GM21737 (cell line): ENCODE measurements at regions not wholly inside any gene's neighbourhood (a gene's known extent, or its start where the extent isn't known, plus 50 kb on each side); places are given as distances from the start of the nearest gene placed in this dataset.
A peak's percentile ranks its signal among the peaks of the same experiment; 100 is the strongest.
"Not testable (repeated sequence)": the region's sequence is repeated elsewhere in the genome, so short reads cannot be mapped to it uniquely, and the experiment has no call there.

Experiments used
- ATAC-seq: cut with Tn5 transposase; IDR thresholded peaks from one replicate; pipeline ENCODE4 v1.9.1; 2021; ENCODE audit warnings: mild to moderate bottlenecking, moderate library complexity; ENCODE audit not compliant: unreplicated experiment

DNA sequence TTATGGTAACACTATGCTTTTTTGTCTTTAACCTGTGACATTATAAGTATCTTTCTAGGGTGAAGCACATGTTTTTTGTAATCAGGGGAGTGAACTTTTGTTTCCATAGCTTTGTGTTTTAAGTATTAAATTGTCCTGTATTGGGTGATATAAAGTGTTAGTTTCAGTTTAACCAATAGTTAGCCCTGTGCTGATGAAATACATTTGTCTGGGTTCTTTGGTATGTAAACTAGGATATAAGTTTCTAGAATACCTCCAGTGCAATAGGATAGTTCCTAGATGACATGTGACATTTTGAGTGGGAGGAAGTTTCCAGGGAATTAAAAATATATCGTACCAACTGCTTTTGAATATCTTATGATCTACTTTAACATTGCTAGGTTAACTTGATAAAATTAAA is 611.0 kb upstream of the MARCKS start:
- no peak for ATAC-seq

DNA sequence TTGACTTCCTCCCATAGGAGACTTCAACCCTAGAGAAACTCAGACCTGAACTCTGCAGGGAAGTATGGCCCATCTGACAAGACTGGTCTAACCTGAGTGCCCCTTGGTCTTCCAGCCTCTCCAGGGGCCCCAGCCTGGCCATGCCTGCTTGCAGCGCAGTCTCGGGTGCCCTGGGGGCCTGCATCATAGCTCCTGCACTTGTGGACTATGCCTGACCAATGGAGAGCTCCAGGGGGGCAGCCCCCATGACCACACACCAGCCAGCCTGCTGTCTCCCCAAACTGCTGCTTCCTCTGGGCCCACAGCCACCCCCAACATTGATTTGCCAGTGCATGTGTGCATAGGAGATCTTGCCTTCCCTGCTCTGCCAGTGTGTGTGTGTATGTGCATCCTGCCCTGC is 608.6 kb upstream of the MARCKS start:
- no peak for ATAC-seq

DNA sequence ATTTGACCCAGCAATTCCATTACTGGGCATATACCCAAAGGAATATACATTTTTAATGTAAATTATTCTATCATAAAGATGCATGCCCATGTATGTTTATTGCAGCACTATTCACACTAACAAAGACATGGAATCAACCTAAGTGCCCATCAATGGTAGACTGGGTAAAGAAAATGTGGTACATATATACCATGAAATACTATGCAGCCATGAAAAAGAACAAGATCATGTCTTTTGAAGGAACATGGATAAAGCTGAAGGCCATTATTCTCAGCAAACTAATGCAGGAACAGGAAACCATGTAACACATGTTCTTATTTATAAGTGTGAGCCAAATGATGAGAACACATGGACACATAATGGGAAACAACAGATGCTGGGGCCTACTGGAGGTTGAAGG is 603.0 kb upstream of the MARCKS start:
- ATAC-seq: not testable (repeated sequence)

DNA sequence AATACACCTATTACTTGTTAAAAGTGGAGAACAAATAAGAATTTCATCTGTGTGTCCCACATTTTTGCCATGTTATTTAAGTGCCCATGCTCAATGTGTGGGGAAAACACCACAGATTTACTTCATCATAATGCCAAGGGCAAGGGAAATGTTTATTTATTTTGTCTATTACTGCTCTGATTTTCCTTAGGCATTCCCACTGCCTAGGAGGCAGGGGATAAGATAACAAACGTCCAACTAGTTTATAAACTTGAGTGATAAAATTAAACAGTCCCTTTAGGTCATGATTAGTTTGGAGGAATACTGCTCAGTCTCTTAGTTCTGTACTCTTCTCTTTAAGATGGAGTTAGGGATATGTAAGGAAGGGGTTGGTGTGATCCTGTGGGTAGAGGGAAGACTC is 598.4 kb upstream of the MARCKS start:
- no peak for ATAC-seq

DNA sequence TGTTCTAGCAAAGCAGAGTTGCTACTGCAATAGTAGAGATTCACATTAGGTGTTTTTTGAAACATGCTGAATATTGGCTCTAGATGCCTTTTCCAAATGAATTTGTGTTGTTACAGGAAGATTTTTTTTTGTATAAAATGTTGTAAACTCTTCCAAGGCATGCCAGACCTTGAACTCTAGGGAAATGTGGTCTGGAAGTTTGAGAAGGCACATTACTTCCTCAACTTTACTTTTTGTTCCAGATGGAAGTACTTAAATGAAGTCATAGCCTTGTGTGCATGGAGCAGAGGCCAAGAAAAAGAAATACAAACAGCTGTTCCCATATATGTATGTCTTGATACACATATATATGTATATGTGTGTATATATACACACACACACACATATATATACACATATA is 585.7 kb upstream of the MARCKS start:
- no peak for ATAC-seq

DNA sequence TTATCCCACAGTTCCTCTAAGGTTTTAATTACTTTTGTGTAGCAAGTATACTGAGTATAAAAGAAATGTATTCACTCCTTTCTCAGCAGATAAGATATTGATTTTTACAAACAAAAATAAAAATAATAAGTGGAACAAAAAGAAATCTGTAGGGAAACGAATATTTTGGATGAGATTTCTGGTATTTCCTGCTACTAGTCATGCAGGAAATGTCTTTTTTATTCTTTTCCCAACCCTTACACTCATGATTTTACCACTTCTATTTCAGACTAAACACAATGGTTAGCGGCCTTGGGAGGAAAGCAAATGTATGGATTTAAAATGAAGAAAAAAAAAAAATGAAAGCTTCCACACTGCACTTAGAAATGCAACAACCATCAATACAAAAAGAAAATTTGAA is 580.5 kb upstream of the MARCKS start:
- no peak for ATAC-seq

DNA sequence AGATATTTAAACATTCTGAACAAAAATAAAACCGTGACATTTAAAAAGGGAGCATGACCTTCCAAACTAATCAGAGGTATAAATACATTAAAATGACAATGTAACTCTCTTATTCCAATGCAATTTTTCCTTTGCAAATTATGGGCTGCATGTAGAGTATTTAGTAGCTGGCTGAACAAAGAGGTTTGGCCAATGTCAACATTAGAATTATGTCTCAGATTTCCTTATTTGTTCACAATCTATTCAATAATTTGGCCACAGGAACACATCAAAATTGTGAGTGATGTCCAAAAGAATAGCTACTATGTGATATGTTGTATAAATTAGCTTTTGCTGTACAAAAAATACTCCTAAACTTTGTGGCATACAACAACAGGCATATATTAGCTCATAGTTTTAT is 580.0 kb upstream of the MARCKS start:
- ATAC-seq: no peak

DNA sequence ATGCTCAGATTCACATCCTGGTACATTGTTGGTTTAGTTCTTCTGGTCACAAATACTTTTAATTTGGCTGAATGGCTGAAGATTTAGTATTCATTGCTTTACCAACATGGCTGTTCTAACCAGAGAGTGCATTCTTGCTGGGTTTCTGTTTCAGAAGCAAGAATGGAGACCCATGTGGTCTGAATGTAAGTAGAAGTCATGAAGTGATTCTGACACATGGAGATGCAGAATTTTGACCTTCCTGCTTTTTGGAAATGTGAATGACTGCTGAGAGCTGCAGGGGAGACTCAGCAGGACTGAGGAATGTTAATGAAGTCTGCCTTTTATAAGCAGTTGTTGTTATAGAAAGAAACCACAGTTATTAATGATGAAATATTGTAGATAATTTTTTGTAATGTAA is 576.1 kb upstream of the MARCKS start:
- no peak for ATAC-seq

DNA sequence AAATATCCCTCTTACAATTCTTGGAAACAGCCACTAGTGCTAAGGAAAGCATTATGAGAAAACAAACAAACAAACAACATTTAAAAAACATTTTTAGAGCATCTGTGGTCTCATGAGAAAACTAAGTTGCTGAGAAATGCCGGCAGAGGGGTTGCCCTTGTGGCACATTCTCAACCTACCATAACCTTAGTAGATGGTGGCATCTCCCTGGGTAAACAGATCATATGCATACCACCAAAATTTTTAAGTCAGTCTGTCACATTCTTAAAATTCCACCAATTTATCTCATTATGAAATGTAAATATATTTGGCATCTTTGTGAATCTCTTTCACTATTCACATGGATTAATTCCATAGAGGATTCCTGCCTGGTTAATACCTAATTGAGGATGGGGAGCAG is 575.7 kb upstream of the MARCKS start:
- ATAC-seq: no peak

DNA sequence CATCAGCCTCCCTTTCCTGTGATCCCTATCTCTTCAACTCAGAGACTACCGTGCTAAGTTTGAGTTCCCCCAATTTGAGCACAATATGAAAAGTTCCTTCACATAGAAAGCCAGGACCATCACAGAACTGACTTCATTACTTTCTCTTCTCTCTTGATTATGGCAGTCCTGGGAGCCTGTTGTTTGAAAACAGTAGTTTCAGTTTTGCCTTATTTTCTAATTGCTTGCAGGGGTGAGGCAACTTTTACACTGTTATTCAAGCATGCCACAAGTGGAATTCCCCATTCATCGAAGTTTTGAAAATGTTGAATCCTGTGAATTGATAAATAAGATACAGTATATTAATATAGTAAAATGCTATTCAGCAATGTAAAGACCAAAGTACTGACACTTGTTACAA is 569.7 kb upstream of the MARCKS start:
- no peak for ATAC-seq

DNA sequence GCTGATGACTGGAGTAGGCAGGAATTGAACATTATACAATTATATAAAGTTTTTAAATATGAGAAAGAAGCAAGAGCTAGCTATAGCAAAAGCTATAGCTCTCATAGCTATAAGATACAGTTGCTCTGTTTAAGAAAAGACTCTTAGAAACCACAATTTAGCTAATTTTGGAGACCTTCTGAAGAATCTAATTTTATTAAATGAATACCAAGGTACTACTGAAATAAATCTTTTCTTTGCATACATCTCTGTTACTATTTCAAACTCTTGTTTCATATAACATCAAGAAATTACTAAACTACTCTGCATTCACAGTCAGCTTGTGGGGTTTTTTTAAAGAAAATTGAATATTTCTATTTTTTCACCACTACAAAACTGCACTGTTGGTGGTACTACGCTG is 568.7 kb upstream of the MARCKS start:
- ATAC-seq: no peak

DNA sequence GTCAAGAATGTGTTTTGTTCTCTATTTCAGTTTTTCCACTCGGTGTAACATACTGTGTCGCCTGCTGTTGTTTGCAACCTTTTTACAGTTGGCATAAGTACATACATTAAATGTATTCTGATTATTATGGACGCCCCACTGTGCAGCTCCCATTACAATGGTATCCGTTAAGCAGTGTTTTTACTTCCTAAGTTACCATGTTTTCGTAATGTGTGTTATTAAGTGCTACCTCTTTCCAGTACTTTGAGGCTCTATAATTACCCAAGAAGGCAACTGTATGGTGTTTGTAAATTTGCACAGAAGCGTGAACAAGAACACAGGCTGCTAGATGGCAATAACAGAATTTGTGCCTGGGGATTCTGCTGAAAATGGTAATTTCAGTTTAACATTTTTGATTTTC is 568.0 kb upstream of the MARCKS start:
- ATAC-seq: no peak

DNA sequence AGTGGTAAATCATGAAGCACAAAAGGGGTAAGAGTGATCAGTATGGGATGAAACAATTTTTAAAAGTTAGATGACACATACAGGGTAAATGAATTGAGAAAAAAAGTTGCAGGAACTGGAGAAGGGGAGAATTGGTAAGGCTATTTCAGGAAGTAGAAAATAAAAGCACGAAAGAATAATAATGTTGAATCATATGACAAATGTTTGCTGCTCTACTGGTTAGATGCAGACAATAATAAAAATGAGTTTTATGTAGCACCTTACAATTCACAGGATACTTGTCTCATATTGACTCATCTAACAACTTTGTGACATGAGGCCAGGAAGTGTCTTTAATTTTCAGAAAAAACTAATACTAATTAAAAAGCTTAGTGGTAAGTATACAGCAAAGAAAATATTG is 566.5 kb upstream of the MARCKS start:
- ATAC-seq: no peak

DNA sequence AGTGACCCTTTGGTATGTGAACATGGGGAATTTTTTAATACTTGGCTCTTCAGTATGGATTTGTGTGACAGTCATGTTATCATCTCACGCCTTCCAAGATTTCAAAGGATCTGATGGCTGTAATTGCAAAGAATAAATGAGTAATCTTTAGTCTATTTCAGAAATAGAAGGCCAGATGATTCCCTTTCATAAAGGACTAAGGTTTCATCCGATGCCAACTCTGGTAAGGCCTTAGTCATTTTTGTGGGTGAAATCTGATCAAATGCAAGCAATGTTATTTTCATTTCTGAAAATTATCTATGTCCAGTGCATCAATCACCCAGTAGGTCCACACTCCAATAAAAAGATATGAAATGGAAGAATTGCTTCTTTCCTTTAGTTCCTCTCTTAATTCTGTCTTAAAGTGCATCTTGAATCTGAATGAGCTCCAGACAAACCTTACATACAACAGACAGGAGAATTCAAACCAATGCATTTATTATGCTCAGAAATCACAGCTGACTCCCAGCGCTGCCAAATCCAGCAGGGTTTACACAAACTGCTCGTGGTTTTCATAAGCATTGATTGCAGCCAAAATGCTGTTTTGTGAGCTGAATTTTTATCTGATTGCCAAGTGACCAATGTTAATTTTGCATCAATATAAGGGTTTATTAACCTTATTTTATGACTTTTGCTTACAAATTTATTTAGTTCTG is 565.2 kb upstream of the MARCKS start:
- no peak for ATAC-seq

DNA sequence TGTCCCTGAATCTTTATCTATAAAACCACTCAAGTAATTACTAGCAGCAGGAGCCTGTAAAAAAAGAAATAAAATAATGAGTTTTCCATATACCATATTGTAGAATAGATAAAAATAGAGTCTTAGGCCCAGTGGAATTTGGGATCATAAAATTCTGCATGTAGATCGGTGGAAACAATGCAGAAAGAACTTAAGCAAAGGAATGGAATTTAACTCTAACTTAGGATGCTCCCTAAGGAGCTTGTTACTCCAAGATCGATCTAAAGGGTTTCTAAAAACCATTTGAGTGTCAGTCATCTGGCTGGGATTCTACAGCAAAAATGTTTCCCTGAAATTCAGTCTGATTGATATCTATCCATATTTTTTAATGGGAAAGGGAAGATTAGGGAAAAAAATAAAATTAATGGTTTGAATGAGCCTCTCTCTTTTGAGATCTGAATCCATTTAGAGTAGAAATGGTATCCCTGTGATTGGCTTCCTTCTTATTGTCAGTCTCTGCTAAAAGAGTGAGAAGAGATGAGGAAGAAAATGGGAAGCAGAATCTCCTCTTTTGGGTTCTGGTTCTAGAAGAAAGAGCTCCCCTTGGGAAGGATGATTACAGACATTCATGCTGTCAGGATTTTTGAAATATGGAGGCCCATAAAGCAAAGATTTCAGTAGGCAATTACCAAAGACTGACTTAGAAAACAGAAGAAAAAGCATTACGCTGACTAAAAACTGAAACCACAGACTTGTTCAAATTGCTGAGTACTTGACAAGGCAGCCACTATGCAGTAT is 564.3 kb upstream of the MARCKS start:
- peak; percentile 65 for ATAC-seq

DNA sequence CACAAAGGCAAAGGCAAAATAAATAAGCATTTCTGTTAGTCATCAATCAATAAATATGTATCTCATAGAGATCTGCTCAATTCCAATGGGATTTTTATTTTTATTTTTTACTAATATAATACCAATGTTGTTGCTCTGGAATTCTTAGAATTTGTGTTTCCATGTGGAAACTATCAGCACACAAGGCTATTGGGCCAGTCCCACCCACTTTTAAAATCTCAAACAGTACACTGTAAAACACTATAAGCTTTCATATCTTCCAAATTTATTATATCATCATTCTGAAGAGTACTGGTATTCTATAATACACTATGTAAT is 563.8 kb upstream of the MARCKS start:
- no peak for ATAC-seq

DNA sequence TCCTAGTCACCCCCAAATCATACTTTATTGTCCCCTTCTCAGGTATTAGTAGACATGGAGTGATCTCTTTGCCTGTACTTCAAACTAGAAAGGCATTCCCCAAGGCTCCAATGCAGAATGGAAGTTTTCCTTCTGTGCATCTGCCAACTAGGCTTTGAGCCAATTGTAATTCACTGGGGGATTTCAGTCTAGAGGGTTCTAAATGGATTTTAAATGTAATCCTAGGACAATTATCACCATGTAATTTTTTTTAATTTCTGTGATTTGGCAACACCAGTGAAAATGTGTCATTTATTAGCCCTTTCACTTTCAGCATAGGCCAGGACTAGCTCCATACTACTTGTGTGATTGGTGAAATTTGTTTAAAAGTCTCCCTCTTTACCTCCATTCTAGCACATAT is 557.6 kb upstream of the MARCKS start:
- ATAC-seq: no peak

DNA sequence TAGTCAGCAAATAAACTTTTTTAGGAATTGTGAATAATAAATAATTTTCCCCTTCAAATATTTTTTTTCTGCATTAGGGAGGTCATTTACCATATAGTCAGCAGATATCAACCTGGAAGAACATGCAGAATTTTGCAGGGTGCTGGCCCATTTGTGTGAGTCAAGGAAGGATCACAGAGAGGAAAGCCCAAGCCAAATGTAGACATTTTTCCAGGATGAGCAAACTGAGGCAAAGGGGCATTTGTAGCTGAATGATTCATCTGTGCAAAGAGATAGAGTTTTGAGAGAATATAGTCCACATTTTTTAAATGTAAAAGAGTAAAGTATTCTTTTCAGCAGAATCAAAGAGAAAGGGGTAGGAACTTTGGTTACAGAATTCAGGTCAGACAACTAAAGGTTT is 555.5 kb upstream of the MARCKS start:
- ATAC-seq: no peak

DNA sequence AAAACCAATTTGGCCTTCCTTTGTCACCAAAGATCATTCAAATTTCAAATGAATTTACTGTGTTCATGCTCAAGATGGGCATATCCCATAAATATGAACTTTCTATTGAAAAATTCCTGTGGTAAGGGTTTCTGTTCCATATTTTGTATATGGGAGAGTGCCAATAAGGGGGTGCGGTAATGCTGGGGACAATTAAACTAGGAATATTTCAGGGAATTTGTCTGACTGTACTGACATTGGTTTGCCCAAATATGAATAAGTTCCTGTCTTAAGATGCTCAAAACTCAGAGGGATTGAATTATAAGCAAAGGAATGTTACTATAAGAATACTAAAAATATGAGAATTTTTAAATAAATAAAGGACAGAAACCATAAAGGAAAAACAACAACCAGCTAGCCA is 553.0 kb upstream of the MARCKS start:
- no peak for ATAC-seq

DNA sequence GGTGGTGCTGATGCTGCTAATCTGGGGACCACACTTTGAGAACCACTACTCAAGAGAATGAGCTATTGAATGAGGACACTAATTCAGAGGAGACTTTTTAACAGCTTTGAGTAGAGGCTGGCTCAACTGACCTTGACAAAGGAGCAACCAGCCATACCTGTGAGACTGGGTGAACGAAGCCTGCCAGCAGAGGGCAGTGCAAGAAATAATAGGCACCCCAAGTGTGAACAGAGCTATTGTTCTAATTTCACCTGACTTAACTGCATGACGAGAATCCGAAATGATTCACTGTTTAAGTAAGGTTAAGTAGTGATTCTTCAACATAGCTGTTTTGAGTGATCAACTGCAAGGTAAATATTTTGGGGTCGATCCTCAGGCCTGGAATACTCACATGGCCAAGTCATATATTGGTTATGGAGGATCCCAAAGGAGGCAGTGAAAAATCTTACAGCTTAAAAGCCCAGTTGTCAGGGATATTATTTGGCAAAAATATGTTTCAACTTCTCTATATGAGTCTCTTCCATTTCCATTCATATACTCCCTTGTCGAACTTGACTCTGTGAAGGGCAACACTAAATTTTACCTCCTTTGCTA is 550.5 kb upstream of the MARCKS start:
- peak; percentile 84 for ATAC-seq

DNA sequence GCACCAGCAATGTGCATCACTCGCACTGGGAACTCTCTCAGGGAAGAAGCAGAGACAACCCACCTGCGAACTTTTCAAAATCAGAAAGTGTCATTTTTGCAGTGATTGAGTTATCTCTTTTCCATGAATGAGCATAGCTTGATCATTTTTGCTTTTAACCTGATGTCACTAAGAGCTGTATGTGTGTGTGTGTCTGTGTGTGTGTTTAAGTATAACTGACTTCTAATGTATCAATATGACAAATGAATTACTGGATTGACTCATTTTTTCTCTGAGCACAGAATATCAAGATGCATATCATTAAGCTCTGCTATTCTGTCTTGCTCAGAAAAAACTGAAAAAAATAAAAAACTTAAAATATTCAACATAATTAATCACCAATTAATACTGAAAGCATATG is 548.9 kb upstream of the MARCKS start:
- ATAC-seq: no peak

DNA sequence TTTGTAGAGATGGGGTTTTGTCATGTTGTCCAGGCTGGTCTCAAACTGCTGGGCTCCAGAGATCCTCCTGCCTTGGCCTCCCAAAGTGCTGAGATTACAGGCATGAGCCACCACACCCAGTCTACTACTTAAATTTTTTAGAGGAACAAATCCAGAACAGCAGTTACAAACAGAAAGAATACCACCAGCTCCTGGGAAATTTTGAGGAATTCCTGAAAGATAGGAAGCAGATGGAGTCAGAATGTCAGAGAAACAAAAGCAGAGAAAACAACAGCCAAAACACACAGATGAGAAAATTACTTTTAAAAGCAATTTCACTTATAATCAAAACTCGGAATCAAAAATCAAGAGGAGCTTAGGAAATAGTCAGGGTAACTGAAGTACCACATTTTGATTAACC is 543.3 kb upstream of the MARCKS start:
- no peak for ATAC-seq

DNA sequence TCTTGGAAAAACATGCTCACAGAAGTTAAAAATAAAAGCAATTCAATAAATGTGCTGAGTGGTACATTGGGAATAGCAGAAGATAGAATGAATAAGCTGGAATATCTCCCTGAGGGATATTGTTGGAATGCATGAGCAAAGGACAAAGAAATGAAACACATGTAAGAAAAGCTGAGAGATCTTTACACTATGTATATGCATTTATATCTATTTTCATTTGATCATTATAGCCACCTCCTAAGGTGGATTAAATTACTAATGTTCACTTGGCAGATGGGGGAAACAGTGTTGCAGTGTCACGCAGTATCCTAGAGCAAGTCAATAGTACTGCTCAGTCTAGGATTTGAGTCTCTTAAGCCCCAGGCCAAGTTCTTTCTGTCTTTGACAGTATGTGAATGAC is 542.0 kb upstream of the MARCKS start:
- no peak for ATAC-seq
